ENCODE measurements at regions not wholly inside any gene's neighbourhood (a gene's known extent, or its start where the extent isn't known, plus 50 kb on each side); places are given as distances from the start of the nearest gene placed in this dataset.

- TF ChIP-seq CTCF (IDR thresholded peaks at IDR 0.05) (no peak), POLR2A (IDR thresholded peaks at IDR 0.05) (no peak)
Measured at GRCh38 chr14:55762595-55763232, 182.7 kb downstream of the KTN1 start.

Measured in adrenal gland (tissue), 5 donors.